HEK293 (cell line): ENCODE measurements at regions not wholly inside any gene's neighbourhood (a gene's known extent, or its start where the extent isn't known, plus 50 kb on each side); places are given as distances from the start of the nearest gene placed in this dataset.

ENCODE experiments used
- CTCF ChIP-seq: fragments of 450-650 bp; formaldehyde crosslinking; IDR thresholded peaks from 2 replicates; pipeline ENCODE4 v1.5.1; 2016; ENCODE audit warnings: missing biosample characterization, missing genetic modification characterization
- KLF9 ChIP-seq: fragments of 450-650 bp; formaldehyde crosslinking; IDR thresholded peaks from 2 replicates; pipeline ENCODE4 v1.5.1; 2016; ENCODE audit warnings: missing biosample characterization, missing genetic modification characterization, low read depth
- TCF7L2 ChIP-seq: IDR thresholded peaks from 2 replicates; pipeline ENCODE4 v1.6.1; 2011; ENCODE audit warnings: low read depth, mild to moderate bottlenecking, inconsistent platforms, low read length, moderate library complexity, borderline replicate concordance
- ZNF670 ChIP-seq: fragments of 450-650 bp; formaldehyde crosslinking; IDR thresholded peaks from 2 replicates; pipeline ENCODE4 v1.5.1; 2016; ENCODE audit warnings: missing biosample characterization, missing genetic modification characterization, low read depth

GRCh38 chr4:135238940-135239339, 1037.4 kb upstream of the PABPC4L start:
- TF ChIP-seq TCF7L2, result no peak
- no peak for TF ChIP-seq ZNF670
- TF ChIP-seq KLF9, result no peak
- no peak for TF ChIP-seq CTCF (tag by site-specific recombination)
